ENCODE measurements at regions not wholly inside any gene's neighbourhood (a gene's known extent, or its start where the extent isn't known, plus 50 kb on each side); places are given as distances from the start of the nearest gene placed in this dataset.

DNA sequence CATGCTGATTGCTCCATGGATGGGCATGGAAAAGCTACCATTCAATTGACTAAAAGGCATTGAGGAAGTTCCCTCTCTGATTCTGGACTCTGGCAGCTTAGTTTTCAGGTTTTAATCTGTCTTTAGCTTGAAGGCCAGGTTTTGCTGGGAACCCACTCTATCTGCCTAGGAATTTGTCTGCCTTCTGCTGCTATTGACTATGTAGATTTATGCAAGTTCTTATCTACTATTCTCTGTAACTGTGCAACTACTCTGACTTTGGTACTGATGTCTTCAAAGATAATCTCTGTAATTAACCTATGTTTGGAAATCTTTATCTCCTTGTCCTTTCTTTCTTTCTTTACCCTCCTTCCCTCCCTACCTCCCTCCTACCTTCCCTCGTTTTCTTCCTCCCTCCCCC lies 178.8 kb downstream of the DSEL start:
- no peak overlapping the region for H3K27ac ChIP-seq
- no peak for DNase-seq
- no peak for TF ChIP-seq POLR2AphosphoS5 (IDR thresholded peaks at IDR 0.05)
- TF ChIP-seq, protein P1, sequence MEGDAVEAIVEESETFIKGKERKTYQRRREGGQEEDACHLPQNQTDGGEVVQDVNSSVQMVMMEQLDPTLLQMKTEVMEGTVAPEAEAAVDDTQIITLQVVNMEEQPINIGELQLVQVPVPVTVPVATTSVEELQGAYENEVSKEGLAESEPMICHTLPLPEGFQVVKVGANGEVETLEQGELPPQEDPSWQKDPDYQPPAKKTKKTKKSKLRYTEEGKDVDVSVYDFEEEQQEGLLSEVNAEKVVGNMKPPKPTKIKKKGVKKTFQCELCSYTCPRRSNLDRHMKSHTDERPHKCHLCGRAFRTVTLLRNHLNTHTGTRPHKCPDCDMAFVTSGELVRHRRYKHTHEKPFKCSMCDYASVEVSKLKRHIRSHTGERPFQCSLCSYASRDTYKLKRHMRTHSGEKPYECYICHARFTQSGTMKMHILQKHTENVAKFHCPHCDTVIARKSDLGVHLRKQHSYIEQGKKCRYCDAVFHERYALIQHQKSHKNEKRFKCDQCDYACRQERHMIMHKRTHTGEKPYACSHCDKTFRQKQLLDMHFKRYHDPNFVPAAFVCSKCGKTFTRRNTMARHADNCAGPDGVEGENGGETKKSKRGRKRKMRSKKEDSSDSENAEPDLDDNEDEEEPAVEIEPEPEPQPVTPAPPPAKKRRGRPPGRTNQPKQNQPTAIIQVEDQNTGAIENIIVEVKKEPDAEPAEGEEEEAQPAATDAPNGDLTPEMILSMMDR (IDR thresholded peaks at IDR 0.05), result no peak
- TF ChIP-seq EP300 (IDR thresholded peaks at IDR 0.05), result no peak
- TF ChIP-seq POLR2A (IDR thresholded peaks at IDR 0.05), result no peak
- no peaks in the 10 kb centered on the region for H3K4me1 ChIP-seq
- H3K36me3 ChIP-seq, result no peaks in the 10 kb centered on the region
- no peaks in the 10 kb centered on the region for H3K27me3 ChIP-seq
- no peaks in the 10 kb centered on the region for H3K9me3 ChIP-seq
- ATAC-seq (ENCODE audit: low FRiP score in 2 of 2), result no peak
- 0 to 27% methylated on average over 1 of the region's 1 CpG for whole genome bisulfite sequencing, 2 donors
- H3K4me3 ChIP-seq, result no peak overlapping the region

DNA sequence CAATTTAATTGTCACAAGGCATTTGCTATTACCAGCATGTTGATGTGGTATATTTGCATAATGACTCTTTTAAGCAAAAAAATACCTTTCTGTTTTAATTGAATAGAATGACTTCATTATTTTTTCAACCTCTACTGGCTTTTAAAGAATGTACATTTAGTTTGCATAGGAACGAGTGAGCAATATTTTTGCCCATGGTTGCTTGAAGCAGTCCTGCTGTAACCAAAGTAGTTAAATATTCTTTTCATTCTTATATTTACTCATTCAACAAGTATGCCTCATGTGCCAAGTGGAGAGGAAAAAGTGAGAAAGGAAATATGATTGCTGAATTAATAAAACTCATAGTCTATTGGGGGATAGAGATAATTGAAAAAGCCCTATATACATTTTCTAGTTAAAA lies 184.7 kb downstream of the DSEL start:
- WGBS, 2 donors, result 0% methylated on average over 1 of the region's 1 CpG
- Histone ChIP-seq H3K9me3 (no peaks in the 10 kb centered on the region), H3K4me1 (no peaks in the 10 kb centered on the region), H3K27ac (no peak overlapping the region), H3K36me3 (no peaks in the 10 kb centered on the region), H3K27me3 (no peaks in the 10 kb centered on the region), H3K4me3 (no peak overlapping the region)
- DNase-seq (no peak), ATAC-seq (ENCODE audit: low FRiP score in 2 of 2) (no peak)
- TF ChIP-seq, protein P1 (IDR thresholded peaks at IDR 0.05), result no peak
- TF ChIP-seq EP300 (IDR thresholded peaks at IDR 0.05), result no peak
- no peak for TF ChIP-seq POLR2A (IDR thresholded peaks at IDR 0.05)

DNA sequence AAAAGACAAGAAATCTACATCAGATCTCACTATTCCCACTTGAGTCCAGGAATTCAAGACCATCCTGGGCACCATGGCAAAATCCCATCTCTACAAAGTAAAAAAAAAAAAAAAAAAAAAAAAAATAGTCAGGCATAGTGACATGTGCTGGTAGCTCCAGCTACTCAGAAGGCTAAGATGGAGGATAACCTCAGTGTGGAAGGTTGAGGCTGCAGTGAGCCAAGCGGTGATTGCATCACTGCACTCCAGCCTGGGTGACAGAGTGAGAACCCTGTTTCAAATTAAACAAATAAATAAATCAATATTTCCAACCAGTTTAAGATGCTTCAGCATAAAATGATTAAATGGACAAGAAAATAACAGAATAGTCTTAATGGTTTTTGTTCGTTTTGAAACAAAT lies 197.4 kb downstream of the DSEL start:
- Histone ChIP-seq H3K4me3 (no peak overlapping the region), H3K9me3 (no peaks in the 10 kb centered on the region), H3K4me1 (no peaks in the 10 kb centered on the region), H3K27me3 (no peaks in the 10 kb centered on the region), H3K27ac (no peak overlapping the region), H3K36me3 (no peaks in the 10 kb centered on the region)
- 79 to 83% methylated on average over 2 of the region's 2 CpGs for WGBS, 2 donors
- no peak for ATAC-seq (ENCODE audit: low FRiP score in 2 of 2)
- no peak for DNase-seq
- TF ChIP-seq POLR2A (IDR thresholded peaks at IDR 0.05) (no peak), POLR2AphosphoS5 (IDR thresholded peaks at IDR 0.05) (no peak), EP300 (IDR thresholded peaks at IDR 0.05) (no peak)
- TF ChIP-seq, protein P1 (IDR thresholded peaks at IDR 0.05), result no peak

DNA sequence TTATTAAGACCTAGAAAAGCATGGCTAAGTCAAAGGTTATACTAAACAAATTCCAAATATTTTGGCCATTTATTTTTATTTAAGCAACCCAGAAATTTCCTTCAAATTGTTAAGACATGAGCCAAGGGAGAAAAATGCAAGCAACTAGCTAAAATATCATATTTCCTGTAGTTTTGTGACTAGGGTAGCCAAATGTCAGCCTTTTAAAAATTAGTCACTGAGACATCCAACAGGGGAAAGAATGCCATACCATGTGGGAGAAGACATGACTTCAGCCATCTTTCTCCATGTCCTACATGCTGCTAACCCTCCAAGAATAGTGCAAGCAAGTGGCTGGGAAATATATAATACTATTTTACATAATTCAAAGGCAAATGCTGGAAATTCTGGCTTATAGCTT lies 197.9 kb downstream of the DSEL start:
- H3K27ac ChIP-seq, result no peak overlapping the region
- H3K4me1 ChIP-seq, result no peaks in the 10 kb centered on the region
- H3K9me3 ChIP-seq, result no peaks in the 10 kb centered on the region
- H3K4me3 ChIP-seq, result no peak overlapping the region
- TF ChIP-seq POLR2A (IDR thresholded peaks at IDR 0.05) (no peak), EP300 (IDR thresholded peaks at IDR 0.05) (no peak), POLR2AphosphoS5 (IDR thresholded peaks at IDR 0.05) (no peak)
- TF ChIP-seq, protein P1 (IDR thresholded peaks at IDR 0.05), result no peak
- H3K36me3 ChIP-seq, result no peaks in the 10 kb centered on the region
- no peaks in the 10 kb centered on the region for H3K27me3 ChIP-seq
- DNase-seq (no peak), ATAC-seq (ENCODE audit: low FRiP score in 2 of 2) (no peak)

DNA sequence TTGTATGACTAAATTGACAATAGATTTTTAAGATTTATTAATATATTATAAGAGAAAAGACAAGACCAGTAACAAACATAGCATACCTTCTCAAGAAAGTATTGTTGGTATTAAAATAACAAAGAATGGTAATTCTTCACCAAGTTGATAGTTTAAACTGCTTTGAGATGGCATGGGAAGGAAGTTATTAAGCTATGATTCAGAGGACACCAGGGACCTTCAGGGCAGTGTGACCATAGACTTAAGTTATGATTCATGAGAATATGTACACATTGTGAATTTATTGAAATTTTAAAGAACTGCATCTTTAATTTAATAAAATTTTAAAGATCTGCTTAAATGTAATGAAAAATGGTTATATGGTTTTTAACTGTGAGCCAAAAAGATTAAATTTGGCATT lies 205.7 kb downstream of the DSEL start:
- Histone ChIP-seq H3K9me3 (no peaks in the 10 kb centered on the region), H3K4me1 (no peaks in the 10 kb centered on the region), H3K27ac (no peak overlapping the region), H3K27me3 (no peaks in the 10 kb centered on the region), H3K4me3 (no peak overlapping the region), H3K36me3 (no peaks in the 10 kb centered on the region)
- DNase-seq, result no peak
- no peak for ATAC-seq (ENCODE audit: low FRiP score in 2 of 2)
- TF ChIP-seq, protein P1 (IDR thresholded peaks at IDR 0.05), result no peak
- TF ChIP-seq POLR2A (IDR thresholded peaks at IDR 0.05) (no peak), POLR2AphosphoS5 (IDR thresholded peaks at IDR 0.05) (no peak)
